Activated naive CD4-positive, alpha-beta T cell treated with anti-CD3 and anti-CD28 coated beads, Interleukin-2, amount 50 U/mL, for 72 hours (primary cell): ENCODE measurements at regions not wholly inside any gene's neighbourhood (a gene's known extent, or its start where the extent isn't known, plus 50 kb on each side); places are given as distances from the start of the nearest gene placed in this dataset.
A peak's percentile ranks its signal among the peaks of the same experiment; 100 is the strongest.
"Not testable (repeated sequence)": the region's sequence is repeated elsewhere in the genome, so short reads cannot be mapped to it uniquely, and the experiment has no call there.

Experiments used
- ATAC-seq, 2 donors: fragments of 150-1000 bp; cut with Tn5 transposase; 2 replicates each; pipeline ENCODE4 v1.10.0; 2021; ENCODE audit warnings: mild to moderate bottlenecking in 2 of 2, moderate library complexity in 2 of 2
- DNase-seq, 2 donors: peaks; one replicate each; pipeline ENCODE4 v3.0.0; 2021 to 2022; ENCODE audit warnings: low spot score in 2 of 2
- H3K27ac Mint-ChIP-seq, 2 donors: one replicate each; pipeline ENCODE4 v1.8.0; 2022; ENCODE audit warnings: mild to moderate bottlenecking in 2 of 2, mixed read lengths in 2 of 2
- H3K36me3 Mint-ChIP-seq, 2 donors: one replicate each; pipeline ENCODE4 v1.8.0; 2022; ENCODE audit warnings: mixed read lengths in 2 of 2
- H3K9me3 Mint-ChIP-seq, 2 donors: one replicate each; pipeline ENCODE4 v1.8.0; 2022; ENCODE audit warnings: mixed read lengths in 2 of 2

- H3K36me3 Mint-ChIP-seq, DNase-seq, ATAC-seq, H3K9me3 Mint-ChIP-seq, H3K27ac Mint-ChIP-seq: not testable (repeated sequence)
These were observed 454.2 kb downstream of the TP53TG3F start for GRCh38 chr16:33913601-33914000.

GRCh38 chr16:33920761-33921545 lies 461.5 kb downstream of the TP53TG3F start:
- not testable (repeated sequence) for DNase-seq, H3K9me3 Mint-ChIP-seq

GRCh38 chr16:33922914-33923313 lies 463.5 kb downstream of the TP53TG3F start:
- not testable (repeated sequence) for H3K27ac Mint-ChIP-seq, DNase-seq, H3K36me3 Mint-ChIP-seq, ATAC-seq, H3K9me3 Mint-ChIP-seq

More at GRCh38 chr16:33920761-33921545, 461.5 kb downstream of the TP53TG3F start:
- peak; percentile 51 to 58 for ATAC-seq
- H3K27ac Mint-ChIP-seq, H3K36me3 Mint-ChIP-seq: not testable (repeated sequence)

- H3K27ac Mint-ChIP-seq, ATAC-seq, H3K9me3 Mint-ChIP-seq, H3K36me3 Mint-ChIP-seq, DNase-seq: not testable (repeated sequence)
These were observed 468.6 kb downstream of the TP53TG3F start for GRCh38 chr16:33928026-33928425.

- not testable (repeated sequence) for DNase-seq, H3K36me3 Mint-ChIP-seq, ATAC-seq, H3K9me3 Mint-ChIP-seq, H3K27ac Mint-ChIP-seq
These were observed 472.8 kb downstream of the TP53TG3F start for GRCh38 chr16:33932191-33932590.

GRCh38 chr16:33933039-33933438 lies 473.6 kb downstream of the TP53TG3F start:
- H3K27ac Mint-ChIP-seq, H3K36me3 Mint-ChIP-seq, DNase-seq: not testable (repeated sequence)

GRCh38 chr16:33935766-33936165 lies 476.4 kb downstream of the TP53TG3F start:
- H3K36me3 Mint-ChIP-seq, H3K9me3 Mint-ChIP-seq, H3K27ac Mint-ChIP-seq, ATAC-seq, DNase-seq: not testable (repeated sequence)

More at GRCh38 chr16:33933039-33933438, 473.6 kb downstream of the TP53TG3F start:
- H3K9me3 Mint-ChIP-seq, ATAC-seq: not testable (repeated sequence)

GRCh38 chr16:33938097-33938496 lies 478.7 kb downstream of the TP53TG3F start:
- not testable (repeated sequence) for H3K36me3 Mint-ChIP-seq, ATAC-seq, H3K27ac Mint-ChIP-seq, H3K9me3 Mint-ChIP-seq, DNase-seq

GRCh38 chr16:33961536-33961935 lies 502.1 kb downstream of the TP53TG3F start:
- not testable (repeated sequence) for H3K36me3 Mint-ChIP-seq, H3K9me3 Mint-ChIP-seq, H3K27ac Mint-ChIP-seq, ATAC-seq
- DNase-seq = peak in 1 of 2 donors; percentile 39

GRCh38 chr16:33965534-33965933 lies 506.1 kb downstream of the TP53TG3F start:
- not testable (repeated sequence) for H3K9me3 Mint-ChIP-seq, DNase-seq, H3K27ac Mint-ChIP-seq, H3K36me3 Mint-ChIP-seq
- peak; percentile 44 to 70 for ATAC-seq

- DNase-seq, H3K36me3 Mint-ChIP-seq, H3K27ac Mint-ChIP-seq, ATAC-seq, H3K9me3 Mint-ChIP-seq: not testable (repeated sequence)
These were observed 507.4 kb downstream of the TP53TG3F start for GRCh38 chr16:33966855-33967254.

- H3K9me3 Mint-ChIP-seq, DNase-seq, H3K36me3 Mint-ChIP-seq, H3K27ac Mint-ChIP-seq, ATAC-seq: not testable (repeated sequence)
These were observed 515.1 kb downstream of the TP53TG3F start for GRCh38 chr16:33974557-33974956.

GRCh38 chr16:33975744-33976143 lies 516.3 kb downstream of the TP53TG3F start:
- not testable (repeated sequence) for ATAC-seq, H3K27ac Mint-ChIP-seq, H3K36me3 Mint-ChIP-seq, DNase-seq, H3K9me3 Mint-ChIP-seq

GRCh38 chr16:33976521-33976920 lies 517.1 kb downstream of the TP53TG3F start:
- not testable (repeated sequence) for ATAC-seq, H3K27ac Mint-ChIP-seq, DNase-seq, H3K9me3 Mint-ChIP-seq, H3K36me3 Mint-ChIP-seq

- DNase-seq = not testable (repeated sequence)
These were observed 519.4 kb downstream of the TP53TG3F start for GRCh38 chr16:33978784-33979183.

GRCh38 chr16:33979613-33980012 lies 520.2 kb downstream of the TP53TG3F start:
- not testable (repeated sequence) for H3K27ac Mint-ChIP-seq, ATAC-seq, H3K9me3 Mint-ChIP-seq, DNase-seq, H3K36me3 Mint-ChIP-seq

More at GRCh38 chr16:33978784-33979183, 519.4 kb downstream of the TP53TG3F start:
- H3K27ac Mint-ChIP-seq, H3K9me3 Mint-ChIP-seq, ATAC-seq, H3K36me3 Mint-ChIP-seq: not testable (repeated sequence)

GRCh38 chr16:33980736-33981135 lies 521.3 kb downstream of the TP53TG3F start:
- H3K36me3 Mint-ChIP-seq, DNase-seq, ATAC-seq, H3K27ac Mint-ChIP-seq, H3K9me3 Mint-ChIP-seq: not testable (repeated sequence)

- not testable (repeated sequence) for H3K36me3 Mint-ChIP-seq, DNase-seq, ATAC-seq, H3K27ac Mint-ChIP-seq, H3K9me3 Mint-ChIP-seq
These were observed 525.0 kb downstream of the TP53TG3F start for GRCh38 chr16:33984428-33984827.
